D721Med (cell line): ENCODE measurements at regions not wholly inside any gene's neighbourhood (a gene's known extent, or its start where the extent isn't known, plus 50 kb on each side); places are given as distances from the start of the nearest gene placed in this dataset.

Source experiments
- DNase-seq: peaks from one replicate; pipeline ENCODE4 v3.0.0; 2011; ENCODE audit warnings: low spot score; ENCODE audit not compliant: insufficient read length
- FAIRE-seq: peaks from 2 replicates; lab custom pipeline; 2011; peaks lifted over from hg19 to GRCh38; lab: Jason Lieb, UNC
- TF ChIP-seq, protein P1 (sequence below): IDR thresholded peaks from 2 replicates; pipeline ENCODE4 v1.5.1; 2012; ENCODE audit warnings: mild to moderate bottlenecking, control low read depth; ENCODE audit not compliant: insufficient read depth; ENCODE audit errors: missing control alignments

DNA sequence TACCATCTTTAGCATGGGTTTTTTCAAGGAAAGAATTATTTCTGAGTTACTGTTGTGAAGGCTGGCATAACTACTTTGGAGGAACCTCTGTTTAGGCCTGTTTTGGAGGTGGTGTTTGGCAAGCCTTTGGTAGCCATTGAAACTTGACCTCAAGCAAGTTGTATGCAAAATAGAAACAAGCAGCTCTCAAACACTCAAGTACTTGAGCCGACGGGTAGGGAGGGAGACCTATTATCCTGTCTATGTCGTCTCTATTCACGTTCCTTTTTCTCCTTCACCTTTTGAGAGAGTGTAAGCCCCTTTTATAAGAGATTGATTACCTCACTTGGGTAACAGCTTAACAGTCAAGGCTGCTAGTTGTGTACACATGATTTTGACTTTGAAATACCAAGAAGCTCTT, 878.3 kb upstream of the CXADR start:
- DNase-seq (no peak), FAIRE-seq (no peak)
- TF ChIP-seq, protein P1, sequence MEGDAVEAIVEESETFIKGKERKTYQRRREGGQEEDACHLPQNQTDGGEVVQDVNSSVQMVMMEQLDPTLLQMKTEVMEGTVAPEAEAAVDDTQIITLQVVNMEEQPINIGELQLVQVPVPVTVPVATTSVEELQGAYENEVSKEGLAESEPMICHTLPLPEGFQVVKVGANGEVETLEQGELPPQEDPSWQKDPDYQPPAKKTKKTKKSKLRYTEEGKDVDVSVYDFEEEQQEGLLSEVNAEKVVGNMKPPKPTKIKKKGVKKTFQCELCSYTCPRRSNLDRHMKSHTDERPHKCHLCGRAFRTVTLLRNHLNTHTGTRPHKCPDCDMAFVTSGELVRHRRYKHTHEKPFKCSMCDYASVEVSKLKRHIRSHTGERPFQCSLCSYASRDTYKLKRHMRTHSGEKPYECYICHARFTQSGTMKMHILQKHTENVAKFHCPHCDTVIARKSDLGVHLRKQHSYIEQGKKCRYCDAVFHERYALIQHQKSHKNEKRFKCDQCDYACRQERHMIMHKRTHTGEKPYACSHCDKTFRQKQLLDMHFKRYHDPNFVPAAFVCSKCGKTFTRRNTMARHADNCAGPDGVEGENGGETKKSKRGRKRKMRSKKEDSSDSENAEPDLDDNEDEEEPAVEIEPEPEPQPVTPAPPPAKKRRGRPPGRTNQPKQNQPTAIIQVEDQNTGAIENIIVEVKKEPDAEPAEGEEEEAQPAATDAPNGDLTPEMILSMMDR, result no peak

GRCh38 chr21:16640297-16641027, 872.4 kb upstream of the CXADR start:
- FAIRE-seq, result no peak
- TF ChIP-seq, protein P1, result no peak
- DNase-seq, result no peak

- FAIRE-seq, result no peak
- TF ChIP-seq, protein P1, result no peak
- no peak for DNase-seq
Measured at GRCh38 chr21:16642353-16642752, 870.5 kb upstream of the CXADR start.

DNA sequence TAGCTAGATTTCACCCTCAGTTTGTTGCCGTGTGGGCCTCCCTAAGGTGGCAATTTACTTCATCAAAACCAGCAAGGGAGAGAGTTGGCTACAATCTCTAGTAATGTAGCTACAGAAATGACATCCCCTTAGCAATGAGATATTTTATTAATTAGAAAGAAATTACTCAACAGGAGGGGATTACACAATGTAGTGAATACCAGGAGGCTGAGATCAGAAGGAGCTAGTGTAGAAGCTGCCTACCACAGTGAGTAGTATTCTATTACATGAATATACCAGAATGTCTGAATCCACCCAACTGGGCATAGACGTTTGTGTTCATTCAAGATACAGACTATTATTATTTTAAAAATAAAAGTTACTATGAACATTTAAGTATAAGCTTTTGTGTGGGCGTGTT, 868.2 kb upstream of the CXADR start:
- TF ChIP-seq, protein P1, result no peak
- FAIRE-seq (no peak), DNase-seq (no peak)

- TF ChIP-seq, protein P1, result no peak
- no peak for DNase-seq
- no peak for FAIRE-seq
Measured at GRCh38 chr21:16650714-16651366, 862.0 kb upstream of the CXADR start.

- TF ChIP-seq, protein P1, result no peak
- FAIRE-seq (no peak), DNase-seq (no peak)
Measured at GRCh38 chr21:16651956-16652355, 860.9 kb upstream of the CXADR start.

DNA sequence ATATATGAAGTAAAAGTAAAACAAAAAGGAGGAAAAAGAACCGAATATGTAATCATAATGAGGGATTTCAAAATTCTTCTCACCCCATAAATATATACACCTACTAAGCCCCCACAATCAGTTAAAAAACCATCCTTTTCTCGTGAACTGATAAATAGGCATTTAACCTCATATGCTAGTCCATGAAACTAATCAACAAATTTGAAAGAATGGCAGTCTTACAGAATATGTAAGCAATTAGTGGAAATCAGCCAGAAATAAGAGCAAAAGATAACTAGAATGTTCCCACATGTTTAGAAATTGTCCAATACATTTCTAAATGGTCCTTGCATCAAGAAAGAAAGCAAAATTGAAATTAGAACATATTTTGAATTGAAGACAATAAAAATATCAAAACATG, 849.4 kb upstream of the CXADR start:
- FAIRE-seq (no peak), DNase-seq (no peak)
- TF ChIP-seq, protein P1, result no peak
